ENCODE measurements at regions not wholly inside any gene's neighbourhood (a gene's known extent, or its start where the extent isn't known, plus 50 kb on each side); places are given as distances from the start of the nearest gene placed in this dataset.

GRCh38 chr7:116449441-116449840 is 50.1 kb upstream of the CAV2 start:
- no peaks in the 10 kb centered on the region for H3K4me1 ChIP-seq (ENCODE audit: insufficient read depth, low read length)
- intact Hi-C loops (cut with micrococcal nuclease): no loop called here
- Mint-ChIP-seq H3K9me3 (no peaks in the 10 kb centered on the region), H3K4me1 (no peaks in the 10 kb centered on the region), H3K27me3 (peaks cover 3 to 5% of the 10 kb centered on the region in 2 donors), H3K36me3 (no peaks in the 10 kb centered on the region), H3K27ac (no peak overlapping the region), H3K4me3 (no peak overlapping the region)
- H3K27me3 ChIP-seq (ENCODE audit: insufficient read depth, low read length): no peaks in the 10 kb centered on the region
- ChIA-PET CTCF (ENCODE audit: partially characterized antibody) (no interaction called here), POLR2A (ENCODE audit: partially characterized antibody) (no interaction called here)
- H3K36me3 ChIP-seq (ENCODE audit: insufficient read depth, low read length): no peaks in the 10 kb centered on the region
- H3K27ac ChIP-seq (ENCODE audit: low read depth, low read length): no peak overlapping the region
- H3K4me3 ChIP-seq (ENCODE audit: low read length in 2 of 2): no peak overlapping the region
- DNase-seq: no peak
- H3K9me3 ChIP-seq (ENCODE audit: control insufficient read depth in 1 of 2, low read length in 2 of 2): no peaks in the 10 kb centered on the region

All from CD4-positive, alpha-beta memory T cell (primary cell).